DOHH2 (cell line): ENCODE measurements at regions not wholly inside any gene's neighbourhood (a gene's known extent, or its start where the extent isn't known, plus 50 kb on each side); places are given as distances from the start of the nearest gene placed in this dataset.

ENCODE experiments used
- EZH2phosphoT487 ChIP-seq: fragments of 200-600 bp; sonication (generic); IDR thresholded peaks from 2 replicates; pipeline ENCODE4 v1.6.1; 2017; ENCODE audit warnings: borderline replicate concordance, mild to moderate bottlenecking, antibody characterized with exemption, low read length, moderate library complexity, mixed read lengths
- TF ChIP-seq, protein P1 (sequence below): fragments of 200-600 bp; sonication (generic); IDR thresholded peaks from one replicate; pipeline ENCODE4 v1.5.1; 2014; ENCODE audit warnings: antibody characterized with exemption, mild to moderate bottlenecking, low read depth, low read length; ENCODE audit not compliant: poor library complexity, severe bottlenecking

- TF ChIP-seq, protein P1, sequence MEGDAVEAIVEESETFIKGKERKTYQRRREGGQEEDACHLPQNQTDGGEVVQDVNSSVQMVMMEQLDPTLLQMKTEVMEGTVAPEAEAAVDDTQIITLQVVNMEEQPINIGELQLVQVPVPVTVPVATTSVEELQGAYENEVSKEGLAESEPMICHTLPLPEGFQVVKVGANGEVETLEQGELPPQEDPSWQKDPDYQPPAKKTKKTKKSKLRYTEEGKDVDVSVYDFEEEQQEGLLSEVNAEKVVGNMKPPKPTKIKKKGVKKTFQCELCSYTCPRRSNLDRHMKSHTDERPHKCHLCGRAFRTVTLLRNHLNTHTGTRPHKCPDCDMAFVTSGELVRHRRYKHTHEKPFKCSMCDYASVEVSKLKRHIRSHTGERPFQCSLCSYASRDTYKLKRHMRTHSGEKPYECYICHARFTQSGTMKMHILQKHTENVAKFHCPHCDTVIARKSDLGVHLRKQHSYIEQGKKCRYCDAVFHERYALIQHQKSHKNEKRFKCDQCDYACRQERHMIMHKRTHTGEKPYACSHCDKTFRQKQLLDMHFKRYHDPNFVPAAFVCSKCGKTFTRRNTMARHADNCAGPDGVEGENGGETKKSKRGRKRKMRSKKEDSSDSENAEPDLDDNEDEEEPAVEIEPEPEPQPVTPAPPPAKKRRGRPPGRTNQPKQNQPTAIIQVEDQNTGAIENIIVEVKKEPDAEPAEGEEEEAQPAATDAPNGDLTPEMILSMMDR = no peak
- no peak for TF ChIP-seq EZH2phosphoT487
Observed at GRCh38 chr18:1846640-1847039, 724.7 kb downstream of the METTL4 start.
